A549 (cell line): ENCODE measurements at regions not wholly inside any gene's neighbourhood (a gene's known extent, or its start where the extent isn't known, plus 50 kb on each side); places are given as distances from the start of the nearest gene placed in this dataset.

Experiments
- ATAC-seq, 2 experiments: fragments of 200-7000 bp in 1 of 2; fragments of >200 bp in 1 of 2; cut with Nextera tagmentation in 1 of 2; cut with Tn5 transposase in 1 of 2; 3 replicates each; pipeline versions ENCODE4 v1.8.0 to v1.9.1; 2018 to 2020; ENCODE audit warnings: mild to moderate bottlenecking in 1 of 2, moderate library complexity in 1 of 2
- CTCF ChIA-PET: fragments of 300-600 bp; sonication (Branson Sonifier 250); formaldehyde crosslinking; extraction: SDS; loops from one replicate; lab custom pipeline; 2021; ENCODE audit warnings: antibody characterized with exemption, inconsistent platforms; lab: Yijun Ruan, JAX
- POLR2A ChIA-PET: fragments of 350-600 bp; formaldehyde crosslinking; extraction: SDS; loops from one replicate; lab custom pipeline; 2021; ENCODE audit warnings: antibody characterized with exemption, inconsistent platforms; lab: Yijun Ruan, JAX
- DNase-seq, 2 experiments: peaks; one replicate each; pipeline versions ENCODE4 v3.0.0 to v3.0.0-alpha.2; 2011 to 2016; ENCODE audit warnings: low read depth in 1 of 2, low spot score in 1 of 2
- FAIRE-seq: peaks from 2 replicates; lab custom pipeline; 2011; peaks lifted over from hg19 to GRCh38; lab: Jason Lieb, UNC
- H3K27ac ChIP-seq, 2 experiments: fragments of >200 bp; sonication (Bioruptor Twin); formaldehyde crosslinking; 3 replicates each; pipeline ENCODE4 v1.5.1; 2016 to 2017
- H3K4me1 ChIP-seq: fragments of >200 bp; sonication (Bioruptor Twin); formaldehyde crosslinking; 3 replicates; pipeline ENCODE4 v1.6.1; 2016
- H3K4me2 ChIP-seq: fragments of >200 bp; sonication (Bioruptor Twin); formaldehyde crosslinking; 3 replicates; pipeline ENCODE4 v1.6.1; 2016
- H3K4me3 ChIP-seq: fragments of >200 bp; sonication (Bioruptor Twin); formaldehyde crosslinking; 3 replicates; pipeline ENCODE4 v1.5.1; 2016
- H3K9me3 ChIP-seq: fragments of >200 bp; sonication (Bioruptor Twin); formaldehyde crosslinking; 3 replicates; pipeline ENCODE4 v1.6.1; 2016
- CBX2 ChIP-seq: fragments of 200-600 bp; sonication (generic); IDR thresholded peaks from 2 replicates; pipeline ENCODE4 v1.6.1; 2016; ENCODE audit warnings: low read depth, mild to moderate bottlenecking, borderline replicate concordance
- CBX8 ChIP-seq: fragments of 200-600 bp; sonication (generic); IDR thresholded peaks from 2 replicates; pipeline ENCODE4 v1.6.1; 2016
- CEBPB ChIP-seq, 2 experiments: fragments of >200 bp in 1 of 2; sonication (Bioruptor Twin) in 1 of 2; formaldehyde crosslinking in 1 of 2; IDR thresholded peaks; 2 replicates each; pipeline ENCODE4 v1.6.1; 2012 to 2016
- EHF ChIP-seq: fragments of 250-450 bp; sonication (Bioruptor Pico); IDR thresholded peaks from 2 replicates; pipeline ENCODE4 v1.5.0; 2020; ENCODE audit warnings: mild to moderate bottlenecking
- EHMT2 ChIP-seq: fragments of 200-600 bp; sonication (generic); IDR thresholded peaks from 2 replicates; pipeline ENCODE4 v1.6.1; 2016; ENCODE audit warnings: antibody characterized with exemption, low read depth, mild to moderate bottlenecking, moderate library complexity
- EP300 ChIP-seq, 2 experiments: fragments of >200 bp; sonication (Bioruptor Twin); formaldehyde crosslinking; IDR thresholded peaks; 2 replicates in 1 of 2; 3 replicates in 1 of 2; pipeline ENCODE4 v1.6.1; 2016 to 2017
- FOSL2 ChIP-seq, 2 experiments: fragments of 450-650 bp in 1 of 2; fragments of >200 bp in 1 of 2; sonication (Bioruptor Twin) in 1 of 2; formaldehyde crosslinking; IDR thresholded peaks; 2 replicates each; pipeline versions ENCODE4 v1.5.0 to v1.6.1; 2016 to 2020; ENCODE audit warnings: mild to moderate bottlenecking in 1 of 2, moderate library complexity in 1 of 2
- FOXS1 ChIP-seq: fragments of 250-450 bp; sonication (Bioruptor Pico); IDR thresholded peaks from 2 replicates; pipeline ENCODE4 v1.5.0; 2020; ENCODE audit warnings: mild to moderate bottlenecking, moderate library complexity
- HDAC2 ChIP-seq: fragments of 200-600 bp; sonication (generic); IDR thresholded peaks from 2 replicates; pipeline ENCODE4 v1.6.1; 2016
- HOXA7 ChIP-seq: fragments of 250-450 bp; sonication (Bioruptor Pico); IDR thresholded peaks from 2 replicates; pipeline ENCODE4 v1.5.0; 2020; ENCODE audit warnings: mild to moderate bottlenecking, moderate library complexity
- JUN ChIP-seq, 2 experiments: fragments of >200 bp; sonication (Bioruptor Twin); formaldehyde crosslinking; IDR thresholded peaks; 2 replicates in 1 of 2; 3 replicates in 1 of 2; pipeline ENCODE4 v1.6.1; 2016 to 2017
- KDM5A ChIP-seq: fragments of 200-600 bp; sonication (generic); IDR thresholded peaks from 2 replicates; pipeline ENCODE4 v1.6.1; 2016; ENCODE audit warnings: antibody characterized with exemption, mild to moderate bottlenecking
- NR3C1 ChIP-seq: fragments of >200 bp; sonication (Bioruptor Twin); formaldehyde crosslinking; IDR thresholded peaks from 3 replicates; pipeline ENCODE4 v1.6.1; 2017
- POLR2A ChIP-seq: IDR thresholded peaks from 2 replicates; pipeline ENCODE4 v1.6.1; 2012; ENCODE audit warnings: mild to moderate bottlenecking, low read length
- RCOR1 ChIP-seq: fragments of 150-350 bp; IDR thresholded peaks from 2 replicates; pipeline ENCODE4 v1.6.1; 2014; ENCODE audit warnings: antibody characterized with exemption, low read length, low read depth
- RFX5 ChIP-seq: fragments of 450-650 bp; IDR thresholded peaks from 2 replicates; pipeline ENCODE4 v1.7.1; 2014; ENCODE audit warnings: antibody characterized with exemption, mild to moderate bottlenecking, moderate library complexity
- SREBF2 ChIP-seq: fragments of 450-650 bp; IDR thresholded peaks from 2 replicates; pipeline ENCODE4 v1.6.1; 2014; ENCODE audit warnings: mild to moderate bottlenecking, moderate library complexity
- ZNF302 ChIP-seq: fragments of 250-450 bp; sonication (Bioruptor Pico); IDR thresholded peaks from 2 replicates; pipeline ENCODE4 v1.9.0; 2021; ENCODE audit warnings: inconsistent platforms, mild to moderate bottlenecking, moderate library complexity
- WGBS: methylation state at CpG from one replicate; pipeline ENCODE4 v1.1.6; 2017; ENCODE audit errors: missing lambda C conversion rate; 5-methylcytosine and 5-hydroxymethylcytosine counted together
- TF ChIP-seq, protein P1 (sequence below): IDR thresholded peaks from 2 replicates; pipeline ENCODE4 v1.6.1; 2012; ENCODE audit warnings: low read depth, borderline replicate concordance
- TF ChIP-seq, protein P2 (sequence below): fragments of 450-650 bp; IDR thresholded peaks from 2 replicates; pipeline ENCODE4 v1.6.1; 2014; ENCODE audit warnings: antibody characterized with exemption
- TF ChIP-seq, protein P3 (sequence below): fragments of 150-350 bp; IDR thresholded peaks from 2 replicates; pipeline ENCODE4 v1.6.1; 2014; ENCODE audit warnings: low read depth, mild to moderate bottlenecking, low read length
- TF ChIP-seq, protein P4 (sequence below): IDR thresholded peaks from 2 replicates; pipeline ENCODE4 v1.6.1; 2012
- TF ChIP-seq, protein P5 (sequence below): fragments of >200 bp; sonication (Bioruptor Twin); formaldehyde crosslinking; IDR thresholded peaks from 3 replicates; pipeline ENCODE4 v1.6.1; 2016

DNA sequence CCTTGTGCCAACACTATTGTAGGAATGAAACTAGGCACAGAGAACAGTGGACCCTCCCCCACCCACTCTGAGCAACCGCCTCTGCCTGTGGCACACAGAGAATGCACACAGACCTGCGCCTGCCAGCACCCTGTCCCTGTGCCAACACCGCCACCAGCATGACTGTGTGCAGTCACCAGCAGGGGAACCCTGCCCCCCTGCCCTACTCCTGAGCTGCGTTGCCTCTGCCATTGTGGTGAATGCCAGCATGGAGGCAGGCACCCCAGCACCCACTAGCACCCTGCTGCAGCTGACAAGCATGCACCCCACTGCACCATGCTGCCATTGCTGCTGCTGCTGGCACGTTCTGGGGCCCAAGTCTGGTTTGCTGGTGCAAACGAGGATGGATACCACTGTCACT lies 94.4 kb upstream of the PRLR start (continued):
- TF ChIP-seq, protein P1, sequence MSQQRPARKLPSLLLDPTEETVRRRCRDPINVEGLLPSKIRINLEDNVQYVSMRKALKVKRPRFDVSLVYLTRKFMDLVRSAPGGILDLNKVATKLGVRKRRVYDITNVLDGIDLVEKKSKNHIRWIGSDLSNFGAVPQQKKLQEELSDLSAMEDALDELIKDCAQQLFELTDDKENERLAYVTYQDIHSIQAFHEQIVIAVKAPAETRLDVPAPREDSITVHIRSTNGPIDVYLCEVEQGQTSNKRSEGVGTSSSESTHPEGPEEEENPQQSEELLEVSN, result no peak
- no peak for TF ChIP-seq CBX2
- TF ChIP-seq CEBPB (IDR thresholded peaks at IDR 0.05), result no peak
- TF ChIP-seq, protein P2, sequence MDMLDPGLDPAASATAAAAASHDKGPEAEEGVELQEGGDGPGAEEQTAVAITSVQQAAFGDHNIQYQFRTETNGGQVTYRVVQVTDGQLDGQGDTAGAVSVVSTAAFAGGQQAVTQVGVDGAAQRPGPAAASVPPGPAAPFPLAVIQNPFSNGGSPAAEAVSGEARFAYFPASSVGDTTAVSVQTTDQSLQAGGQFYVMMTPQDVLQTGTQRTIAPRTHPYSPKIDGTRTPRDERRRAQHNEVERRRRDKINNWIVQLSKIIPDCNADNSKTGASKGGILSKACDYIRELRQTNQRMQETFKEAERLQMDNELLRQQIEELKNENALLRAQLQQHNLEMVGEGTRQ, result no peak
- no peak for TF ChIP-seq CBX8
- no peak for TF ChIP-seq RFX5
- no peak for TF ChIP-seq HDAC2
- no peak for TF ChIP-seq NR3C1

- no peak for ATAC-seq
- CTCF ChIA-PET, result interaction anchor here (0.6 kb wide), 1 partner anchor 1481 kb away, joined by 4 read pairs; no protein-coding TSS in a partner anchor
Observed at GRCh38 chr5:35324201-35324600, 93.9 kb upstream of the PRLR start.

GRCh38 chr5:35320029-35320428 lies 89.7 kb upstream of the PRLR start:
- POLR2A ChIA-PET, result no interaction called here
- no peaks in the 10 kb centered on the region for H3K4me1 ChIP-seq
- CTCF ChIA-PET, result no interaction called here
- ATAC-seq (no peak), FAIRE-seq (no peak), DNase-seq (no peak)
- H3K9me3 ChIP-seq, result no peaks in the 10 kb centered on the region
- no peak overlapping the region for H3K4me3 ChIP-seq
- WGBS, result 14% methylated on average over 3 of the region's 3 CpGs
- no peak overlapping the region for H3K27ac ChIP-seq
- H3K4me2 ChIP-seq, result no peak overlapping the region
- TF ChIP-seq RCOR1 (no peak), FOXS1 (CRISPR knock-in tag) (no peak), FOSL2 (IDR thresholded peaks at IDR 0.05) (no peak), FOSL2 (CRISPR knock-in tag; IDR thresholded peaks at IDR 0.05) (no peak), ZNF302 (CRISPR knock-in tag) (no peak)
- TF ChIP-seq, protein P3, sequence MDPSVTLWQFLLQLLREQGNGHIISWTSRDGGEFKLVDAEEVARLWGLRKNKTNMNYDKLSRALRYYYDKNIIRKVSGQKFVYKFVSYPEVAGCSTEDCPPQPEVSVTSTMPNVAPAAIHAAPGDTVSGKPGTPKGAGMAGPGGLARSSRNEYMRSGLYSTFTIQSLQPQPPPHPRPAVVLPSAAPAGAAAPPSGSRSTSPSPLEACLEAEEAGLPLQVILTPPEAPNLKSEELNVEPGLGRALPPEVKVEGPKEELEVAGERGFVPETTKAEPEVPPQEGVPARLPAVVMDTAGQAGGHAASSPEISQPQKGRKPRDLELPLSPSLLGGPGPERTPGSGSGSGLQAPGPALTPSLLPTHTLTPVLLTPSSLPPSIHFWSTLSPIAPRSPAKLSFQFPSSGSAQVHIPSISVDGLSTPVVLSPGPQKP, result no peak

More at GRCh38 chr5:35324201-35324600, 93.9 kb upstream of the PRLR start:
- WGBS, result 0% methylated on average over 2 of the region's 4 CpGs
- POLR2A ChIA-PET, result no interaction called here
- no peak for DNase-seq
- Histone ChIP-seq H3K27ac (no peak overlapping the region), H3K4me2 (no peak overlapping the region), H3K9me3 (no peaks in the 10 kb centered on the region), H3K4me1 (no peaks in the 10 kb centered on the region), H3K4me3 (no peak overlapping the region)
- TF ChIP-seq JUN (IDR thresholded peaks at IDR 0.05) (no peak), RCOR1 (no peak), SREBF2 (no peak), EP300 (IDR thresholded peaks at IDR 0.05) (no peak), RFX5 (no peak), EHMT2 (no peak), KDM5A (no peak), HOXA7 (CRISPR knock-in tag) (no peak), EHF (CRISPR knock-in tag) (no peak), POLR2A (no peak)
- TF ChIP-seq, protein P3, result no peak
- TF ChIP-seq, protein P4, sequence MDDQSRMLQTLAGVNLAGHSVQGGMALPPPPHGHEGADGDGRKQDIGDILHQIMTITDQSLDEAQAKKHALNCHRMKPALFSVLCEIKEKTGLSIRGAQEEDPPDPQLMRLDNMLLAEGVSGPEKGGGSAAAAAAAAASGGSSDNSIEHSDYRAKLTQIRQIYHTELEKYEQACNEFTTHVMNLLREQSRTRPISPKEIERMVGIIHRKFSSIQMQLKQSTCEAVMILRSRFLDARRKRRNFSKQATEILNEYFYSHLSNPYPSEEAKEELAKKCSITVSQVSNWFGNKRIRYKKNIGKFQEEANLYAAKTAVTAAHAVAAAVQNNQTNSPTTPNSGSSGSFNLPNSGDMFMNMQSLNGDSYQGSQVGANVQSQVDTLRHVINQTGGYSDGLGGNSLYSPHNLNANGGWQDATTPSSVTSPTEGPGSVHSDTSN, result no peak
- TF ChIP-seq, protein P5, sequence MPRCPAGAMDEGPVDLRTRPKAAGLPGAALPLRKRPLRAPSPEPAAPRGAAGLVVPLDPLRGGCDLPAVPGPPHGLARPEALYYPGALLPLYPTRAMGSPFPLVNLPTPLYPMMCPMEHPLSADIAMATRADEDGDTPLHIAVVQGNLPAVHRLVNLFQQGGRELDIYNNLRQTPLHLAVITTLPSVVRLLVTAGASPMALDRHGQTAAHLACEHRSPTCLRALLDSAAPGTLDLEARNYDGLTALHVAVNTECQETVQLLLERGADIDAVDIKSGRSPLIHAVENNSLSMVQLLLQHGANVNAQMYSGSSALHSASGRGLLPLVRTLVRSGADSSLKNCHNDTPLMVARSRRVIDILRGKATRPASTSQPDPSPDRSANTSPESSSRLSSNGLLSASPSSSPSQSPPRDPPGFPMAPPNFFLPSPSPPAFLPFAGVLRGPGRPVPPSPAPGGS, result no peak
- TF ChIP-seq, protein P1, result no peak
- FAIRE-seq, result no peak
